ENCODE measurements at regions not wholly inside any gene's neighbourhood (a gene's known extent, or its start where the extent isn't known, plus 50 kb on each side); places are given as distances from the start of the nearest gene placed in this dataset.

- no peak for DNase-seq (ENCODE audit: low read depth, low spot score)
Observed at GRCh38 chr2:111636905-111637304, 247.1 kb downstream of the ANAPC1 start.

GRCh38 chr2:111638274-111638877 is 245.6 kb downstream of the ANAPC1 start:
- DNase-seq (ENCODE audit: low read depth, low spot score): no peak
- ChIA-PET POLR2A (no interaction called here), CTCF (no interaction called here)
- Histone ChIP-seq H3K27me3 (ENCODE audit: control insufficient read depth, insufficient read depth, low read length) (peaks cover 23% of the 10 kb centered on the region), H3K27ac (ENCODE audit: low read depth, low read length) (no peak overlapping the region), H3K4me3 (ENCODE audit: low read depth, low read length) (no peak overlapping the region), H3K9me3 (ENCODE audit: control insufficient read depth, insufficient read depth, low read length) (peaks cover 2% of the 10 kb centered on the region)
- TF ChIP-seq CTCF (IDR thresholded peaks at IDR 0.05; ENCODE audit: low read depth, low read length): no peak

More at GRCh38 chr2:111636905-111637304, 247.1 kb downstream of the ANAPC1 start:
- Histone ChIP-seq H3K9me3 (ENCODE audit: control insufficient read depth, insufficient read depth, low read length) (peaks cover 2% of the 10 kb centered on the region), H3K27ac (ENCODE audit: low read depth, low read length) (no peak overlapping the region), H3K4me3 (ENCODE audit: low read depth, low read length) (no peak overlapping the region), H3K27me3 (ENCODE audit: control insufficient read depth, insufficient read depth, low read length) (peaks cover 17% of the 10 kb centered on the region)
- ChIA-PET CTCF (no interaction called here), POLR2A (no interaction called here)
- TF ChIP-seq CTCF (IDR thresholded peaks at IDR 0.05; ENCODE audit: low read depth, low read length): no peak

GRCh38 chr2:111640480-111640879 is 243.5 kb downstream of the ANAPC1 start:
- ChIA-PET CTCF (no interaction called here), POLR2A (no interaction called here)
- Histone ChIP-seq H3K4me3 (ENCODE audit: low read depth, low read length) (no peak overlapping the region), H3K27ac (ENCODE audit: low read depth, low read length) (no peak overlapping the region), H3K9me3 (ENCODE audit: control insufficient read depth, insufficient read depth, low read length) (peaks cover 2% of the 10 kb centered on the region), H3K27me3 (ENCODE audit: control insufficient read depth, insufficient read depth, low read length) (peaks cover 29% of the 10 kb centered on the region)
- TF ChIP-seq CTCF (IDR thresholded peaks at IDR 0.05; ENCODE audit: low read depth, low read length): no peak
- no peak for DNase-seq (ENCODE audit: low read depth, low spot score)

- no peak overlapping the region for H3K27ac ChIP-seq (ENCODE audit: low read depth, low read length)
- no peak overlapping the region for H3K4me3 ChIP-seq (ENCODE audit: low read depth, low read length)
- CTCF ChIA-PET: interaction anchor here (0.7 kb wide), 1 partner anchor 636 kb away, joined by 3 read pairs; no protein-coding TSS in a partner anchor
- no peak for DNase-seq (ENCODE audit: low read depth, low spot score)
- POLR2A ChIA-PET: no interaction called here
- H3K27me3 ChIP-seq (ENCODE audit: control insufficient read depth, insufficient read depth, low read length): peaks cover 31% of the 10 kb centered on the region
- peaks cover 2% of the 10 kb centered on the region for H3K9me3 ChIP-seq (ENCODE audit: control insufficient read depth, insufficient read depth, low read length)
- no peak for TF ChIP-seq CTCF (IDR thresholded peaks at IDR 0.05; ENCODE audit: low read depth, low read length)
Observed at GRCh38 chr2:111642586-111643327, 241.2 kb downstream of the ANAPC1 start.

GRCh38 chr2:111643759-111644158 is 240.2 kb downstream of the ANAPC1 start:
- Histone ChIP-seq H3K27ac (ENCODE audit: low read depth, low read length) (no peak overlapping the region), H3K9me3 (ENCODE audit: control insufficient read depth, insufficient read depth, low read length) (no peaks in the 10 kb centered on the region; the same call in 1 of the 2 replicates), H3K4me3 (ENCODE audit: low read depth, low read length) (no peak overlapping the region), H3K27me3 (ENCODE audit: control insufficient read depth, insufficient read depth, low read length) (peaks cover 27% of the 10 kb centered on the region)
- CTCF ChIA-PET: interaction anchor here (0.7 kb wide), 1 partner anchor 637 kb away, joined by 3 read pairs; no protein-coding TSS in a partner anchor
- DNase-seq (ENCODE audit: low read depth, low spot score): no peak
- TF ChIP-seq CTCF (IDR thresholded peaks at IDR 0.05; ENCODE audit: low read depth, low read length): no peak
- POLR2A ChIA-PET: no interaction called here
